ENCODE measurements at regions not wholly inside any gene's neighbourhood (a gene's known extent, or its start where the extent isn't known, plus 50 kb on each side); places are given as distances from the start of the nearest gene placed in this dataset.

GRCh38 chrX:9317176-9317575 lies 147.7 kb upstream of the TBL1X start:
- no peak for DNase-seq
- ATAC-seq = no peak

GRCh38 chrX:9318213-9318612 lies 146.6 kb upstream of the TBL1X start:
- ATAC-seq (peak; percentile 41), DNase-seq (no peak)

- no peak for DNase-seq
- no peak for ATAC-seq
These were observed 146.1 kb upstream of the TBL1X start for GRCh38 chrX:9318766-9319165.

- DNase-seq (no peak), ATAC-seq (no peak)
These were observed 143.9 kb upstream of the TBL1X start for GRCh38 chrX:9320940-9321339.

- DNase-seq = no peak
These were observed 140.2 kb upstream of the TBL1X start for GRCh38 chrX:9324676-9325075.

GRCh38 chrX:9326369-9326768 lies 138.5 kb upstream of the TBL1X start:
- no peak for DNase-seq
- no peak for ATAC-seq

More at GRCh38 chrX:9324676-9325075, 140.2 kb upstream of the TBL1X start:
- no peak for ATAC-seq

- no peak for ATAC-seq
- no peak for DNase-seq
These were observed 137.6 kb upstream of the TBL1X start for GRCh38 chrX:9327086-9327746.

- DNase-seq (no peak), ATAC-seq (no peak)
These were observed 137.1 kb upstream of the TBL1X start for GRCh38 chrX:9327747-9328145.

GRCh38 chrX:9329056-9329455 lies 135.8 kb upstream of the TBL1X start:
- ATAC-seq (no peak), DNase-seq (no peak)

GRCh38 chrX:9330249-9330982 lies 134.4 kb upstream of the TBL1X start:
- ATAC-seq (no peak), DNase-seq (no peak)

- ATAC-seq (no peak), DNase-seq (no peak)
These were observed 130.8 kb upstream of the TBL1X start for GRCh38 chrX:9333873-9334560.

GRCh38 chrX:9335251-9335650 lies 129.6 kb upstream of the TBL1X start:
- DNase-seq (no peak), ATAC-seq (no peak)

- DNase-seq (no peak), ATAC-seq (no peak)
These were observed 128.4 kb upstream of the TBL1X start for GRCh38 chrX:9336456-9336855.

GRCh38 chrX:9337046-9337445 lies 127.8 kb upstream of the TBL1X start:
- DNase-seq (no peak), ATAC-seq (no peak)

GRCh38 chrX:9338986-9339385 lies 125.9 kb upstream of the TBL1X start:
- no peak for DNase-seq
- no peak for ATAC-seq

GRCh38 chrX:9339603-9340491 lies 125.0 kb upstream of the TBL1X start:
- DNase-seq (no peak), ATAC-seq (no peak)

GRCh38 chrX:9340598-9341290 lies 124.1 kb upstream of the TBL1X start:
- peak; percentile 15 for DNase-seq
- peak; percentile 62 for ATAC-seq

- ATAC-seq (peak; percentile 91), DNase-seq (peak; percentile 66)
These were observed 123.3 kb upstream of the TBL1X start for GRCh38 chrX:9341291-9342201.

- DNase-seq (peak; percentile 61), ATAC-seq (peak; percentile 47)
These were observed 122.3 kb upstream of the TBL1X start for GRCh38 chrX:9342561-9343051.

GRCh38 chrX:9343971-9344370 lies 120.9 kb upstream of the TBL1X start:
- DNase-seq (no peak), ATAC-seq (no peak)
